ENCODE measurements at regions not wholly inside any gene's neighbourhood (a gene's known extent, or its start where the extent isn't known, plus 50 kb on each side); places are given as distances from the start of the nearest gene placed in this dataset.
"Not testable (repeated sequence)": the region's sequence is repeated elsewhere in the genome, so short reads cannot be mapped to it uniquely, and the experiment has no call there.

DNA sequence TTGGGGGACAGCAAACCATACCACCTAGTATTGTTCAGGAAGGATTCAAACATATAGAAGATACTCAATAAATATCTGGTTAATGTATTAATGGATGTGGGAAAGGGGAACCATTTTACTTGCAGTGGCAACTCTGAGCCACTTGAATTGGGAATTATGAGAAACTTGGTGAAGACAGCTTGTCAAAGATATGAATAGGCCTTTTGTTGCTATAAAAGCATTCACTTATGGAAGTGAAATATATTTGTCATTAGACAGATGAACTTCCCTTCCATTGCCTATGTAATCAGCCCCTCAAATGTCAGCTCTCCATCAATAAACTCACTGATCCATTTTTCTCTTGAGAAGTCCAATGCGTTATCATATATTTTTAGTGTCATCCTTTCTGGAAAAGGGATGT is 56.1 kb downstream of the GPR85 start:
- no peak for DNase-seq (ENCODE audit: low read depth)

DNA sequence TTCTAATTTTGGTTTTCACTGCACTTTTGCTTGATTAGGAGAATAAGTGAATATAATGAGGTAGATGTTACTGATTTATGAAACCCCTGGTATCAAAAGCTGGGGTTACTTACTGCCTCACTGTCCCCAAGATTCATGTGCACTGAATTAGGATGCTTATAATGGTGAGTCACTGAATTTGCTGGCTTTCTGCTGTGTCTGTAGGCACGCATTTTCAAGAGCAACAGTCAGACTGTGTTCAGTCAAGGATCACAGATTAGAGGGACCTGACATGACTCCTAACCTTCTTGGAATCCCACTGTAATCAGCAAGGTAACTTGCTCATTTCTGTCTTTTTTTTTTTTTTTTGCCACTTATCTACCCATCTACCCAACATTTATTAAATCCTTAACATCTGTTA is 59.7 kb downstream of the GPR85 start:
- no peak for DNase-seq (ENCODE audit: low read depth)

DNA sequence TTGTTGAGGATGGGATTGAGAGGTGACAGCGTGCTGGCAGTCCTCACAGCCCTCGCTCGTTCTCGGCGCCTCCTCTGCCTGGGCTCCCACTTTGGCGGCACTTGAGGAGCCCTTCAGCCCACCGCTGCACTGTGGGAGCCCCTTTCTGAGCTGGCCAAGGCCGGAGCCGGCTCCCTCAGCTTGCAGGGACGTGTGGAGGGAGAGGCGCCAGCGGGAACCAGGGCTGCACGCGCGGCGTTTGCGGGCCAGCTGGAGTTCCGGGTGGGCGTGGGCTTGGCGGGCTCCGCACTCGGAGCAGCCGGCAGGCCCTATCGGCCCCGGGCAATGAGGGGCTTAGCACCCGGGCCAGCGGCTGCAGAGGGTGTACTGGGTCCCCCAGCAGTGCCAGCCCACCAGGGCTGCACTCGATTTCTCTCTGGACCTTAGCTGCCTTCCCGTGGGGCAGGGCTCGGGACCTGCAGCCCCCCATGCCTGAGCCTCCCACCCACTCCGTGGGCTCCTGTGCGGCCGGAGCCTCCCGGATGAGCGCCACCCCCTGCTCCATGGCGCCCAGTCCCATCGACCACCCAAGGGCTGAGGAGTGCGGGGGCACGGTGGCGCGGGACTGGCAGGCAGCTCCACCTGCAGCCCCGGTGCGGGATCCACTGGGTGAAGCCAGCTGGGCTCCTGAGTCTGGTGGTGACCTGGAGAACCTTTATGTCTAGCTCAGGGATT is 69.3 kb downstream of the GPR85 start:
- DNase-seq (ENCODE audit: low read depth): not testable (repeated sequence)

DNA sequence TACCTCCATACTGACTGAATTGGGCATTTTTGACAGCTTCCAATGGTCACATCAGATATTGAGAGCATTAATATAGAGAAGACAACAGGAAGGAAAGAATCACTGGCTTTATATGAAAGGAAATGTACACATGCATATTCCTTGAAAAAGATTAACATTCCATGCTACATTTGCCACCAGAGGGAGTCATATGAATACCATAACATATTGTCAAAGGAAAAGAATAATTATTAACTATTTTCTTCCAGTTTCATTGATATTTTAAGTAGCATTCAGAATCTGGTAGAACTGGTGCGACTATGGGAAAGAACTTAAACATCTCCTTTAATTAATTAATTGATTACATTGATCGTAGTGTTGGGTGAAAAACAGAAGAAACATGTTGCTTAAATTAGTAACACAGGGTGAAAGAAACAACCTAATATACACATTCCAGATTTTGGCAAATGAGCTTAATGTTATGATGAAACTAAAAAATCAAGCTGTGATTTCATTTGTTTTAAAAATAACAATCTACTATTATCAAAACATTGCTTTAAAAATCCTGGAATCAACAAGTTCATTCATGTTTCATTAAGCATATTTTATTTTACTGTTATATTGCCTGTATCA is 71.5 kb downstream of the GPR85 start:
- no peak for DNase-seq (ENCODE audit: low read depth)

DNA sequence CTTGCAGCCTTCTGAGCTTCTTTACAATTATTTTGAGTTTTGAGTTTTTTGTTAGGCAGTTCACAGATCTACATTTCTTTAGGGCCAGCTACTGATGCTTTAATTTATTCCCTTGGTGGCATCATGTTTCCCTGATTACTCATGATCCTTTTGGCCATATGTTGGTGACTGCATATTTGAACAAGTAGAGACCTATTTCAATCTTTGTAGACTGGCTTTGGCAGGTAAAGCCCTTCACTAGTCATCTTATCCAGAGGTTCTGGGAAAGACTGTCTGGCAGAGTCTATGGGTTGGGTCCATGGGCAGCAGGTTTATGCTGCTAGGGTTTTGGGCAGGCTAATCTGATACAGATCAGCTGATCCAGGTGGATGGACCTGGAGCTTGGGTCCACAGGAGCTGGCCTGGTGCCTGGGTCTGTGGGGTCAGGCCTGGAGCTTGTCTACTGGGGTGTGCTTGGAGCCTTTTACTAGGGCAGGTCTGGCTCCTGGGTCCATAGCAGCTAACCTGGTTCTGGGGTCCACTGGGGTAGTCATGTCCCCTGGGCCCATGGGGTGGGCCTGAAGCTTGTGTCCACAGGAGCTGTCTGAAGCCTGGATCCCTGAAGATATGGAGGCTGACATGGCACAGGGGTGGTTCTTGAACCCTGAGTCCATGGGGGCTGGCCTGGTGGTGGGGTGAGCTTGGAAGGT is 72.7 kb downstream of the GPR85 start:
- no peak for DNase-seq (ENCODE audit: low read depth)

DNA sequence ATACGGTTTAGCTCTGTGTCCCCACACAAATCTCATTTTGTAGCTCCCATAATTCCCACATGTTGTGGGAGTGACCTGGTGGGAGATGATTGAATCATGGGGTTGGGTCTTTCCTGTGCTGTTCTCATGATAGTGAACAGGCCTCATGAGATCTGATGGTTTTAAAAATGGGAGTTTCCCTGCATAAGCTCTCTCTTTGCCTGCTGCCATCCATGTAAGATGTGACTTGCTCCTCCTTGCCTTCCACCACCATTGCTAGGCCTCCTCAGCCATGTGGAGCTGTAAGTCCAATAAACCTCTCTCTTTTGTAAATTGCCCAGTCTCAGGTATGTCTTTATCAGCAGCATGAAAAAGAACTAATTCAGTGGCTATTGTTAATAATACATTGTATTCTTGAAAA is 73.8 kb downstream of the GPR85 start:
- DNase-seq (ENCODE audit: low read depth): not testable (repeated sequence)

DNA sequence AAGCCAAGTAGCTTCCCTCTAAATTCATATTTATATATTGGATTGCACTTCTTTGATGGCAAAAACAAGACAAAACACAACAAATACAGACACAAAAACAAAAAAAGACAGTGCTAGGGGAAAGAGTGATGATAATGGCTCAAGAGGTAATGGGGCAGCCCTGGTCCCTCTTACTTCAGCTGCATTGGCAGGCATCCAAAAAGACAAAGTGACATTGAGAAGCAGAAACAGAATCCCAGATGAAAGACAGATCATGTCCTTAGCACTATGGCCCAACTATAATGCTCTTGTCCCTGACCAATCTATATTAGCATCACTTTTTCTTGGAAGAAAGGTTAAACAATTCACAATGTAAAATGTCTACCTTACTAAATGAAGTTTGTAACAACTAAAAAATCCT is 76.2 kb downstream of the GPR85 start:
- DNase-seq (ENCODE audit: low read depth): no peak

DNA sequence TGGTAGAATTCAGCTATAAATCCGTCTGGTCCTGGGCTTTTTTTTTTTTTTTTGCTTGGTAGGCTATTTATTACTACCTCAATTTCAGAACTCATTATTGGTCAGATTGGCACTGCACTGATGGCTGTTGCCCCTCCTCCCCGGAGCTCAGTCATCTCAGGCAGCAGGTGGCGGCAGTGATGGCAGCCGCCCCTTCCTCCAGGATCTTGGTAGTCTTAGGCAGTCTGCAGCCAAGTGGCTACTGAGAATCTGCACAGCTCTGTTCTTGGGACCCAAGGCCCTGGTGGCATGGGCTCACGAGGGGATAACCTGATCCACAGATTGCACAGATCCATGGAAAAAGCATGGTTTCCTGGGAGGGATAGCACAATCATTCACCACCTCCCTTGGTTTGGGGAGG is 77.9 kb downstream of the GPR85 start:
- no peak for DNase-seq (ENCODE audit: low read depth)

DNA sequence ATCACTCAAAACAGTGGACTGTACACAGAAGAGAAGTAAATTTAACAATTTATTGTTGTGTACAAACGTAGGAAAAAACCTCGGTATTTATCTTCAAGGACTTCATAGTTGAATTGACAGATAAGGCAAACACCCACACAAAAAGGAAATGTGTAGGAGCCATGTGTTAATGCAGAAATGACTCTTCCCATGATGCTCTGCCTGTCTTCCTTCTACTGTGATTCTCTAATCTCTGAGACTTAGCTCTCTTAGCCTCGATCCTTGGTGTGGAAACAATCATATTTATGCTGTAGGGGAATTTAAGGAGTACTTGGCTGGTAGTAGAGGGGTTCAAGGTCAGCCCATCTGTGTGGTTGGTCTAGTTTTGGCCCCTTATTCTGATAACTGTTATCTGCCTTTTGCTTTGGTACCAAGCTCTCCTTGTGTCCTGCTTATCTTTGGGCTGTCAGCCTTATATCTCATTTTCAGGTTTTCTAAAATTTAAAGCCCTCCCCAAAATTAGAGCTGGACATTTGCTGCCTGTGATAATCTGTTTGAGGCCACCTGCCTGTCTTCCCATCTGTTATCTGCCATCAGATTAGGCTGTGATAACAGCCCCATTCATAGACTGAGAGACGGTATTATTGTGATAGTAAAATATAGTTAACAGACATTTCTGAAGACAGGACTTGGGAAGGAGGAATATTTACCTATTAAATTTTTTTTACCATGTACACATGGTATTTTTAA is 81.7 kb downstream of the GPR85 start:
- DNase-seq (ENCODE audit: low read depth): no peak

DNA sequence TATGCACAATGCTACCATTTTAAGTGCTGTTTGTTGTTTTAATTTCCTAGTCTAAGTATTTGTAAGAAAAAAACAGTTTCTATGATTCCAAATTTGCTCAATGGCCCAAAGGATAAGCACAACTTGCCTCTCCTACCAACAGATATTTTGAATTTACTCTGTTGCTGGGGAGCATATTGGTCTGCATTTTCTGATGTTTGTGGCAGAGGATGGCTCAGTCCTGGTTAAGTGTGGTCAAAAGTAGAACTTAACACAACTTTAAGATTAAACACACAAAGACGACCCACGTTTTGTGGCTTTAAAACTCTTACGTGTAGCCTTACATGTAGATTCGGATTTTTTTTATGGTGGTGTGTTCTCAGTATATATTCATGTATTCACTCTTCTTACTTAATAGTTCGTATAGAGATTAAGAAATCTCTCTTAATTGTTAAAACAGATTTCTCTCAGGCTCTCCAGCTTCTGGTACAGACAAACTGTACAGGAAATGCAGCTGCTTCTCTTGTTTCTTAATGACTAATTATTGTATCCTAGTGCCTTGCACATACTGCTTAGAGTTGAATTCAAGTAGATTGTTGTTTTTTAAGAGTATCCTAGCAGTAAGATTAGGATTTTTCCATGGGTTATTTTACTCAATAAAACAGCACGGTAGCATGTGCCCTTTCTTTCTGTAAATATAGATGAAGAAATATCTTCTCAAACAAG is 86.2 kb downstream of the GPR85 start:
- DNase-seq (ENCODE audit: low read depth): no peak

DNA sequence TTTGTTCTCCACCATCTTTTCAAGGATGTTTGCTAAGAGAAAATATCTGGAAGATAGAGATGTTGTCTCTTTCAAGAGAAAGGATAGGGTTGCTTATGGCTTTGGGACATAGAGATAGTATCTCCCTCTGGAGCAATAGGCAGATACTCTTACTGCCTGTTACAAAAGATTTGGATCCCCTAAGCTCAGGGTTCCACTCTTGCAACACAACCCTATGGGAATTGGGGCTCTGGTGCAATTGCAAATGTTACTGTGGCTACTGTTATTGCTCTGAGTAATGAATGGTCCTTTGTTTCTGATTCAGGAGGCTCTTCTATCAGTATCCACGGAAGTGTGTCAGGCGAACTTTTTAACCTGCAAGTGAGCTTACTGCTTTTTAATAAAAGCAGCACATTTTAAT is 88.8 kb downstream of the GPR85 start:
- DNase-seq (ENCODE audit: low read depth): no peak

DNA sequence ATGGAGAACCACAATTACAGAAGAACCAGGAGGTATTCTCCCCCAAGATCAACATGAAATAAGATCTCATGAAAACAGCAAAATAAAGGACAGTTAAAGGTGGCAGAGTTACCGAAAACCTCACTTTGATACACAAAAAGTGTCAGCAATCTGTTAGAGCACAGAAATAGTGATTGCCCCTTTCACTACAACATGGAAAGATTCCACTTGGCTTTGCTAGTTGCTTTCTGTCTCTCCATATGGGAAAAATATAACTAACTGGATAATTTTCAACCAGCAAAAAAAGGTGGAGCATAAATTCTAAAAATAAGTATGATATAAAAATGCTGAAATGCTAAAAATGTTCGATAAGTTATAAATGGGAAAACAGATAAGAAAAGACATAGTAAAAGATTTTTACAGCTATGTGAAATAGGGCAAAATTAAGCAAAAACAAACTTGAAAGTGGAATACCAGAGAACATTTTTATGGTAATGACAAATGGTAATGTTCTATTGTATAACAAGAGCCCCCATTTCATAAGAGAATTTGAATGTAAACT is 90.2 kb downstream of the GPR85 start:
- DNase-seq (ENCODE audit: low read depth): no peak

DNA sequence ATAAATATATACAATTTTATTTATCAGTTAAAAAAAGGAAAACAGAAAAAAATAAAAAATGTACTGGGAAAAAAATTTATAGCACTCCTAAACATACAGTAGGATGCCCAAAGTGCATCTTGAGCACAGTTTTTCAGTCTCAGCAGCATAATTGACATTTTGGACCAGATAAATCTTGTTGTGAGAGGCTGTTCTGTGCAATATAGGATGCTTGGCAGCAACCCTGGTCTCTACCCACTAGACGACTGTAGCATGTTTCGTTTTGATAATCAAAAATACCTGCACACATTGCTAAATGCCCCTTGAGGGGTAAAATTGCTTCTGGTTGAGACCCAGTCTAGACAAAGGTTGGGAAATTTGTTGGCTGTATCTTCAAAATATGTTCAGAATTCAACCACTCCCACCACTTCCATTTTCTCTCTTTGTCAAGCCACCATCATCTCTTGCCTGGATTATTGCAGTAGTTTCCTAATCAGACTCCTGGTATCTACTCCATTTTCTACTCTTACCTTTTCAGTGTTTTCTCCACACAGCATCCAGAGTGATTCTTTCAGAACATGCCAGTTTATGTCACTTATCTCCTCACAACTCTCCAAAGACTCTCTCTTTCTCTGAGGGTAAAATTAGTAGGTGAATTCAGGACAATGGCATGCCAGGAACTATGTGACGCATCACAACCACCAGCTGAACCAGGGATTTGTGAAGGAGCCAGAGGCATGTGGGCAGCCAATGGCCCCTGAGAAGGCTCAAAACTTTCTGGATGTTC is 91.4 kb downstream of the GPR85 start:
- no peak for DNase-seq (ENCODE audit: low read depth)

DNA sequence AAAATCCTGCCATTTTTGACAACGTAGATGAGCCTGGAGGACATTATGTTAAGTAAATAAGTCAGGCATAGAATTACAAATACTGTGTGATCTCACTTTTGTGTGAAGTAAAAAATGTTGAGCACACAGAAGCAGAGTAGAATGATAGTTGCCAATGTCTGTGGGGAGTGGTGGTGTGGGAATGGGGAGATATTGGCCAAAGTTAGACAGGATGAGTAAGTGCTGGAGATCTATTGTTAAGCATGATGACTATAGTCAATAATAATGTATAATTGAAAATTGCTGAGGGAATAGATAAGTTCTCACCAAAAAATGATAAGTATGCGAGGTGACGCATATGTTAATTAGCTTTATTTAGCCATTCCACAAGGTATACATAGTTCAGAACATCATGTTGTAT is 92.0 kb downstream of the GPR85 start:
- no peak for DNase-seq (ENCODE audit: low read depth)

DNA sequence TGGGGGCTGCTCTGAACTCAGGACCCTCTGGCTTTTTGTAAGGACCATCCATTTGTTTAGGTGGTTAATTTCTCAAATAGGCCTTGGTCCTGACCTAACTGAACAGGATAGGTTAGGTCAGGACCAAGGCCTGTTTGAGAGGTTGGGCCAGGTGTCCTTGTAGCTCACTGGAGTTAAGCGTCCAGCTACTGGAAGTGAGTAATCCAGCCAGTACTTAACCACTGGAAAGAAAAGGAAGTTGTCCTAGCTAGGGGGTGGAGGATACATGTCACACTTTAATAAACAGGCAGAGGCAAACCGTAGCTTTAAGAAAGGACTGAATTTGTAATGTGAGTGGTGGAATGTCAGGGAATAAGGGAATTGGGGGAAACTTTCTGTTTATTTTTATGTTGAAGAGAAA is 96.0 kb downstream of the GPR85 start:
- no peak for DNase-seq (ENCODE audit: low read depth)

DNA sequence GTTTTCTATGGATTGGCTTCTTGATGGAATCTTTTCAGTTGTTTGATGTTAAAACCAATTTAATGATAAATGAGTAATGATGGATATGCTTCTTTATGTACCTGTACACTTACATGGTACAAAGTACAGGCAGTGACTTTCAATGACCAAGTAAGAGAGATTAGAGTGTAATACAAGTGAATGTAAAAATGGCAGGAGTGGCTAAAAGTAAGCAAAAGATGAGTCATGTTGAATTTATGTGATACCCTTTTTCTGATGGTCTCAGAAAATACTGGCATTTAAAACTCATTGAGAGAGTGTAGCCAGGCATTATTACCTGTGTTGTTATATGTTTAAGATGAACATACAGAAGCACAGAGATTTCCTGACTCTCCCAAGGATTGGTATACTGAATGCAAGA is 97.1 kb downstream of the GPR85 start:
- DNase-seq (ENCODE audit: low read depth): no peak

DNA sequence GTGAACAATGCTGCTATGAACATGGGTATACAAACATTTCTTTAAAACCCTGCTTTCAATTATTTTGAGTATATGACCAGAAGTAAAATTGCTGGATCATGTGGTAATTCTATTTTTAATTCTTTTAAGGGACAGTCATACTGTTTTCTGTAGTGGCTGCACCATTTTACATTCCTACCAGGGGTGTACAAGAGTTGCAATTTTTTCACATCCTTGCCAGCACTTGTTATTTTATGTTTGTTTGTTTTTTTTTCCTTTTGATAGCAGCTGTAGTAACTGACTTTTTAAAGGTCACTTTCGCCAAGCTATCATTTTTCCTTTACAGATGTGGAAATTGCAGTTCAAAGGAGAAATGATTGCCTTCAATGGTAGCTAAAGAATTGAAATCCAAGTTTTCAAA is 99.5 kb downstream of the GPR85 start:
- DNase-seq (ENCODE audit: low read depth): no peak

DNA sequence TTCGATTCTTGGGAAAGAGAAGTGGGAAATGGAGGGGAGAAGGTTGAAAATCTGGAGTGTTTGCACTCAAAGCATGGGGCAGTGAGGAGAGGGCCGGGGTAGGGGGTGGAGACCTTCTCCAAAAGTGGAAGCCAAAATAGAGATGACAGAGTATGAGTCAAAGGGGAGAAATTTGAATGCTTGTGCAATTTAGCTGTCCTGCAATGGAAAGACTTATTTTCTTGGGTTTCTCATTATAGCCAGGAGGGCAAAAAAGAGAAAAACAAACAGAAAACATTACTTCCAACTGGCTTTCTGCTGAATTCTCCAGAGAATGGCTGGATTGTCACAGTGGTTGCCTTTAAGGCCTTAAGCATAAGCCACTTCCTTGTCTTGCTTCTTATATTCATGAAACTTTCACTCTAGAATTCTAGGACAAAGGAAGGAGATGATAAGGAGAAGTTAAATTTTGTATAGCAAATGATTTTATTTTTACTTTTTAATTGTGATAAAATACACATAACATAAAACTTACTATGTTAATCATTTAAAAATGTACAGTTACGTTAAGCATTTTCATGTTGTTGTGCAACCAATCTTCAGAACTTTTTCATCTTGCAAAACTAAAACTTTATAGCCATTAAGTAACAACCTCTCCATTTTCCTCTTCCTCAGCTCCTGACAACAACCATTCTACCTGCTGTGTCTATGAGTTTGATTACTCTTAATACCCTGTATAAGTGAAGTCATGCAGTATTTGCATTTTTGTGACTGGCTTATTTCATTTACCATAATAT is 100.2 kb downstream of the GPR85 start:
- DNase-seq (ENCODE audit: low read depth): no peak

DNA sequence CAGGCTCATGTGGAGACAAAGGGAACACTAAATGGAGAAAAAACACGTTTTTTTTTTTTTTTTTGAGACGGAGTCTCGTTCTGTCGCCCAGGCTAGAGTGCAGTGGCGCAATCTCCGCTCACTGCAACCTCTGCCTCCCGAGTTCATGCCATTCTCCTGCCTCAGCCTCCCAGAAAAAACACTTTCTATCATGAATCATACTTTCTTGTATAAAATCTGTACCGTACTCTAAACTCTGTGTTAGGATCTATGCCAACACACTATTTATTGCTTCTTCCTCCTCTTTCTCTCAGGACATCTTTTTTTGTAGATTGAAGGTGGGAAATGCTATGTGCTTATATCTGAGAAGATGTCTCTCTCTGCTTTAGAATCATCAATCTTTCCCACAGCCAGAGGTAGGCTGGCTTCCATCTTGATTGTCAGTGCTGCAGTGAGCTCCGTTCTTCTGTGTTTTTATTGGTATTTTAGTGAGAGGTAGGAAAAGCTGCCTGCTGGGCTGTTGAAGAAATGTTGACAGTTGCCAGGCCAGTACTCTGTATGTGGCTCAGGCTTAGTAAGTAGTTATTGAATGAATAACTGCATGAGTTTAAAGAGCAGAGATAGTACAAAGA is 101.1 kb downstream of the GPR85 start:
- DNase-seq (ENCODE audit: low read depth): no peak
